Astrocyte (in vitro differentiated cells and primary cell): ENCODE measurements at regions not wholly inside any gene's neighbourhood (a gene's known extent, or its start where the extent isn't known, plus 50 kb on each side); places are given as distances from the start of the nearest gene placed in this dataset.

Experiments used
- EZH2 ChIP-seq: IDR thresholded peaks from 2 replicates; pipeline ENCODE4 v1.6.1; 2012; ENCODE audit warnings: mild to moderate bottlenecking, low read length, inconsistent platforms; ENCODE audit not compliant: insufficient read depth
- TF ChIP-seq, protein P1 (sequence below): IDR thresholded peaks from 2 replicates; pipeline ENCODE4 v1.5.1; 2011; ENCODE audit warnings: low read depth, mild to moderate bottlenecking, inconsistent platforms, low read length, moderate library complexity; ENCODE audit not compliant: insufficient read depth

DNA sequence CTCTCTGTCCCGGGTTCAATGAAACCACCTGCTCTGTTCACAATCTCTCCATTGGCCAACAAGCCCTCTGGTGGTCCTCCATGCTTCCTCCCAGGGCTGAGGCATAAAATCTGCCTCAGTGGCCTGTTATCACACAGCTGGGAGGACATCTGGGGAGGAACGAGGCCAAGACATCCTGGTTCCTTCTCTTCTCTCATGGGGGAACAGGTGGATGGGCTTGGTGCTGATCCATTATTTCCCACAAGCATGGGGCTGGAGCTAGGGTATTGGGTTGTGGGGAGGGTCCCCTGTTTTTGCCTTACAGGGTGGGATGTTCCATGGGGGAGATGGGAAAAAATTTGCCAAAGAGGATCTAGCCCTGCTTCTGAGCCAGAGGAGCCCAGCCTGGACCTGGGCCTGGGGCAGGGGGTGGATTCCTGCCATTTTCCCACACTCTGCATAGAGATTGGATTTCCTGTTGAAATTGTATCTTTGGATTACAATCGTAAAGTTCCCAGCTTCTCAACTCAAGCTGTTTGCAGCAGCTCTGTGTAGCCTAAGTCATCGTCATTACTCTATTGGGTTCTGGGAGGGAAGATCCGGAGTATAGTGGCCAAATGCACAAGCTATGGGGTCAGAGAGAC is 124.7 kb downstream of the NAV1 start:
- TF ChIP-seq, protein P1, sequence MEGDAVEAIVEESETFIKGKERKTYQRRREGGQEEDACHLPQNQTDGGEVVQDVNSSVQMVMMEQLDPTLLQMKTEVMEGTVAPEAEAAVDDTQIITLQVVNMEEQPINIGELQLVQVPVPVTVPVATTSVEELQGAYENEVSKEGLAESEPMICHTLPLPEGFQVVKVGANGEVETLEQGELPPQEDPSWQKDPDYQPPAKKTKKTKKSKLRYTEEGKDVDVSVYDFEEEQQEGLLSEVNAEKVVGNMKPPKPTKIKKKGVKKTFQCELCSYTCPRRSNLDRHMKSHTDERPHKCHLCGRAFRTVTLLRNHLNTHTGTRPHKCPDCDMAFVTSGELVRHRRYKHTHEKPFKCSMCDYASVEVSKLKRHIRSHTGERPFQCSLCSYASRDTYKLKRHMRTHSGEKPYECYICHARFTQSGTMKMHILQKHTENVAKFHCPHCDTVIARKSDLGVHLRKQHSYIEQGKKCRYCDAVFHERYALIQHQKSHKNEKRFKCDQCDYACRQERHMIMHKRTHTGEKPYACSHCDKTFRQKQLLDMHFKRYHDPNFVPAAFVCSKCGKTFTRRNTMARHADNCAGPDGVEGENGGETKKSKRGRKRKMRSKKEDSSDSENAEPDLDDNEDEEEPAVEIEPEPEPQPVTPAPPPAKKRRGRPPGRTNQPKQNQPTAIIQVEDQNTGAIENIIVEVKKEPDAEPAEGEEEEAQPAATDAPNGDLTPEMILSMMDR = no peak
- no peak for TF ChIP-seq EZH2
